Spleen (tissue), 7 donors: ENCODE measurements at regions not wholly inside any gene's neighbourhood (a gene's known extent, or its start where the extent isn't known, plus 50 kb on each side); places are given as distances from the start of the nearest gene placed in this dataset.

Source experiments
- CTCF ChIP-seq, 11 experiments: fragments of 200-600 bp in 7 of 11; fragments of 450-650 bp in 4 of 11; sonication (generic) in 4 of 11; IDR thresholded peaks in 8 of 11; conservative IDR thresholded peaks in 3 of 11; 1 replicate in 7 of 11; 2 replicates in 4 of 11; pipeline versions ENCODE4 v1.4.0 to v1.8.0; 2016 to 2021; ENCODE audit warnings: antibody characterized with exemption in 11 of 11, inconsistent platforms in 4 of 11, mild to moderate bottlenecking in 1 of 11
- POLR2A ChIP-seq, 3 donors: fragments of 450-650 bp; IDR thresholded peaks; one replicate each; pipeline ENCODE4 v1.5.1; 2017; ENCODE audit warnings: antibody characterized with exemption in 3 of 3, mild to moderate bottlenecking in 1 of 3
- POLR2AphosphoS5 ChIP-seq, 3 donors: sonication (generic); formaldehyde crosslinking; IDR thresholded peaks; one replicate each; pipeline ENCODE4 v1.5.1; 2017; ENCODE audit warnings: antibody characterized with exemption in 3 of 3
- donor health status: DM: no; HTN: no; CAD: no; lungs with moderate emphysema.
- donor health status: DM: no; HTN: no; CAD: no.
- donor health status: DM: no; HTN: no; CAD: no.

GRCh38 chr6:18586133-18586532, 199.0 kb downstream of the RNF144B start:
- TF ChIP-seq CTCF (IDR thresholded peaks at IDR 0.05 in 8 of 11, conservative IDR thresholded peaks at IDR 0.05 in 3 of 11) = no peak
- no peak for TF ChIP-seq POLR2A (IDR thresholded peaks at IDR 0.05)
- TF ChIP-seq POLR2AphosphoS5 (IDR thresholded peaks at IDR 0.05) = no peak
